Kidney (tissue), 13 donors: ENCODE measurements at regions not wholly inside any gene's neighbourhood (a gene's known extent, or its start where the extent isn't known, plus 50 kb on each side); places are given as distances from the start of the nearest gene placed in this dataset.

Source experiments
- DNase-seq, 5 donors: peaks; one replicate each; pipeline ENCODE4 v3.0.0-alpha.2; 2013 to 2020
- FAIRE-seq: peaks from 2 replicates; lab custom pipeline; 2012; peaks lifted over from hg19 to GRCh38; lab: Jason Lieb, UNC
- H3K27ac ChIP-seq, 2 donors: one replicate each; pipeline ENCODE4 v1.7.0; 2013; ENCODE audit warnings: low read depth in 2 of 2, low read length in 2 of 2, inconsistent platforms in 1 of 2
- H3K27me3 ChIP-seq: one replicate; pipeline ENCODE4 v1.7.1; 2013; ENCODE audit warnings: low read length, inconsistent platforms; ENCODE audit not compliant: control insufficient read depth, insufficient read depth
- H3K36me3 ChIP-seq, 3 donors: one replicate each; pipeline versions ENCODE4 v1.7.0 to v1.7.1; 2013; ENCODE audit warnings: low read length in 3 of 3, control low read depth in 1 of 3, inconsistent platforms in 1 of 3; ENCODE audit not compliant: insufficient read depth in 3 of 3, control insufficient read depth in 2 of 3
- H3K4me1 ChIP-seq, 3 donors: one replicate each; pipeline versions ENCODE4 v1.7.0 to v1.7.1; 2013; ENCODE audit warnings: low read length in 3 of 3, inconsistent platforms in 1 of 3, low read depth in 1 of 3; ENCODE audit not compliant: control insufficient read depth in 2 of 3, insufficient read depth in 2 of 3
- H3K4me3 ChIP-seq, 3 donors: one replicate each; pipeline versions ENCODE4 v1.7.0 to v1.8.1; 2013; ENCODE audit warnings: low read length in 3 of 3, control low read depth in 1 of 3, inconsistent platforms in 1 of 3
- H3K9ac ChIP-seq, 3 donors: one replicate each; pipeline versions ENCODE4 v1.7.0 to v1.7.1; 2013; ENCODE audit warnings: low read length in 3 of 3, control low read depth in 1 of 3, inconsistent platforms in 1 of 3
- H3K9me3 ChIP-seq, 3 donors: one replicate each; pipeline versions ENCODE4 v1.7.0 to v1.7.1; 2013; ENCODE audit warnings: low read length in 3 of 3, control low read depth in 1 of 3, inconsistent platforms in 1 of 3; ENCODE audit not compliant: control insufficient read depth in 2 of 3, insufficient read depth in 1 of 3
- intact Hi-C: fragments of 100-400 bp; cut with DNase I; formaldehyde crosslinking; loops from one replicate; pipeline ENCODE4 v1.11.1; 2022
- TF ChIP-seq, protein P1 (sequence below): IDR thresholded peaks from 3 replicates; pipeline ENCODE4 v1.5.1; 2012; ENCODE audit warnings: mild to moderate bottlenecking, moderate library complexity, borderline replicate concordance; ENCODE audit not compliant: insufficient read depth; ENCODE audit errors: extremely low read depth
- donor health status: control.
- donor health status: control.
- donor health status: control.
- donor health status: control.
- donor health status: control.
- donor health status: DM: yes; HTN: yes; CAD: no.
- donor health status: Normal renal cell carcinoma (clear cell type).

DNA sequence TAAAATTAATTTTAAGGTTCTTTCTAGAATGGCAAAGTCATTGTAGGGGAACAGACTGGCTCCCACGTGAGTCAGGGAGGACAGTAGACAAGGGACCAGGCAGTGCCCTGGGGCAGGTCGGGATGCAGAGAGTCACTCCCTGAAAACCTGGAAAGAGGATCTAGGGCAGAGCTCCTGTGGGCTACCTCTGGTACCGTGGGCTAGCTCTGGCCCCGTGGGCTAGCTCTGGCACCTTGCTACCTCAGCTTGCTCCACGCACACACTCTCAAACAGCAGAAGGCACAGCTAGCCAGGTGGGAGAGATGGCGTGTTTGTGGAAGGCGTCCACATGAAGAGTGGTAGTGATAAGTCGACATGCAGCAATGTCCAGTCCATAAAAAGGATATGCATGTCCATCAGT, 66.7 kb upstream of the ARHGEF7 start:
- Histone ChIP-seq H3K4me1 (no peaks in the 10 kb centered on the region), H3K36me3 (peaks cover 0 to 2% (median 0%) of the 10 kb centered on the region in 3 donors), H3K9me3 (peaks cover 0 to 4% (median 0%) of the 10 kb centered on the region in 3 donors), H3K27me3 (no peaks in the 10 kb centered on the region), H3K27ac (no peak overlapping the region), H3K9ac (no peak overlapping the region), H3K4me3 (no peak overlapping the region)
- peak in 1 of 5 donors; percentile 43 for DNase-seq
- intact Hi-C loops: no loop called here
- FAIRE-seq: no peak
- TF ChIP-seq, protein P1, sequence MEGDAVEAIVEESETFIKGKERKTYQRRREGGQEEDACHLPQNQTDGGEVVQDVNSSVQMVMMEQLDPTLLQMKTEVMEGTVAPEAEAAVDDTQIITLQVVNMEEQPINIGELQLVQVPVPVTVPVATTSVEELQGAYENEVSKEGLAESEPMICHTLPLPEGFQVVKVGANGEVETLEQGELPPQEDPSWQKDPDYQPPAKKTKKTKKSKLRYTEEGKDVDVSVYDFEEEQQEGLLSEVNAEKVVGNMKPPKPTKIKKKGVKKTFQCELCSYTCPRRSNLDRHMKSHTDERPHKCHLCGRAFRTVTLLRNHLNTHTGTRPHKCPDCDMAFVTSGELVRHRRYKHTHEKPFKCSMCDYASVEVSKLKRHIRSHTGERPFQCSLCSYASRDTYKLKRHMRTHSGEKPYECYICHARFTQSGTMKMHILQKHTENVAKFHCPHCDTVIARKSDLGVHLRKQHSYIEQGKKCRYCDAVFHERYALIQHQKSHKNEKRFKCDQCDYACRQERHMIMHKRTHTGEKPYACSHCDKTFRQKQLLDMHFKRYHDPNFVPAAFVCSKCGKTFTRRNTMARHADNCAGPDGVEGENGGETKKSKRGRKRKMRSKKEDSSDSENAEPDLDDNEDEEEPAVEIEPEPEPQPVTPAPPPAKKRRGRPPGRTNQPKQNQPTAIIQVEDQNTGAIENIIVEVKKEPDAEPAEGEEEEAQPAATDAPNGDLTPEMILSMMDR: no peak

DNA sequence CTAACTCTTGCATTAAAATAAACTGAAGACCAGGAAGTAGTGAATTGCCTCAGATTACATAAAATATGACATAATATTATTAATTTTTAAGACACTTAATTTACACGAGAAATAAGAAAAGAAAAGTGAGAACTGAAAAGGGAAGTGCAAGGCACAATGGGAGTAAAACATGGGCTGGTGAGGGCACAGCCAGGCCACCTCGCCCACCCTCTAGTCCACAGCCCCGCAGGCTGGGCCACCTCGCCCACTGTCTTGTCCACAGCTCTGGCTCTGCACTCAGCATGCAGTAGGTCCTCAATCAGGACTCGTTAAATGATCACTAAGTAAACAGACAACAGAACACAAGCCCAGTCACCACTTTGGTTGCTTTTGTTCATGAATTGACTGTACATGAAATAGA, 67.8 kb upstream of the ARHGEF7 start:
- Histone ChIP-seq H3K27me3 (no peaks in the 10 kb centered on the region), H3K4me1 (no peaks in the 10 kb centered on the region), H3K9me3 (peaks cover 0 to 4% (median 0%) of the 10 kb centered on the region in 3 donors), H3K9ac (no peak overlapping the region), H3K36me3 (peaks cover 0 to 2% (median 0%) of the 10 kb centered on the region in 3 donors), H3K27ac (no peak overlapping the region), H3K4me3 (no peak overlapping the region)
- DNase-seq: no peak
- no peak for FAIRE-seq
- intact Hi-C loops: no loop called here
- TF ChIP-seq, protein P1: no peak

DNA sequence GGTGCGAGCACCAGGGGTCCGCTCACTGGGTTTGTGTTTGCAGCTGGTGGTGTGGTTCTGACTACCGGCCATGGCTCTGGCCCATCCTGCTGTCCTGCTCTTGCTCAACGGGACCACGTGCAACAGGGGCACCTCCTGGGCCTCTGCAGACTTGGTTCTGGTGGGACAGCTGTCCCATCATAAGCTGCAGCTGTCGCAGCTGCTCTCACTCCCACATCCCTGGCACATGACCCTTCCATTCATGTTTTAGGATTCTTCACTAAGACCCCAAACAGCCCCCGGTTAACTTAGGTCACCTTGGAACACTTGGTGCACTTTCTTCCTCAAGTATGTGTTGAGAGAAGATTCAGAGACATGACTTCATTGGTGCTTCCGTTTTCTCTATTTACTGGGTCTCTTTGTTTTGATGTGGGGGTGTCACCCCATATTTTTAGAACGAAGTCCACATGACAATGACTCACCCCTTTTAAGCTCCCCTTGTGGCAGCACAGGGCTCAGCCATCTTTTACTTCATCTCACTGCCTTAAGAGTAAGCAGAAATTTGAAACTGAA, 68.4 kb upstream of the ARHGEF7 start:
- no peaks in the 10 kb centered on the region for H3K4me1 ChIP-seq
- TF ChIP-seq, protein P1: peak; percentile 5
- H3K27ac ChIP-seq: no peak overlapping the region
- H3K36me3 ChIP-seq: peaks cover 0 to 2% (median 0%) of the 10 kb centered on the region in 3 donors
- no peaks in the 10 kb centered on the region for H3K27me3 ChIP-seq
- intact Hi-C loops: no loop called here
- no peak overlapping the region for H3K9ac ChIP-seq
- no peak overlapping the region for H3K4me3 ChIP-seq
- FAIRE-seq (no peak), DNase-seq (no peak)
- peaks cover 0 to 4% (median 0%) of the 10 kb centered on the region in 3 donors for H3K9me3 ChIP-seq

DNA sequence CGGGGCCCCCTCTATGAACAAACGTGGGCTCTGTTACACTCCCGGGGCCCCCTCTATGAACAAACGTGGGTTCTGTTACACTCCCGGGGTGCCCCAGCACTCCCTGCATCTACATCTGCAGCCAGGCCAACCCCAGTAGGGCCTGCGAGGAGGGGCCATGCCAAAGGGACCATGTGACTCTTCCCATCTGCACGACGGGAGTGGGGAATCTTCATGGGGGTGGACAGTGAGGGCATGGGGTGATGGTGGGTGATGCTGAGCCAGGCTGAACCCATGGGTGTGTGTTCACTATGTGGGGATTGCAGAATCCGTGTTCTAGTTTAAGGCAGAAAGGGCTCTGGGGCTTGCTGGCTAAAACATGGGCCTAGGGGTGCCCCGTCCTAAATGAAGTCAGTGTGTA, 69.9 kb upstream of the ARHGEF7 start:
- H3K9ac ChIP-seq: no peak overlapping the region
- intact Hi-C loops: no loop called here
- H3K27ac ChIP-seq: no peak overlapping the region
- no peak overlapping the region for H3K4me3 ChIP-seq
- FAIRE-seq (no peak), DNase-seq (no peak)
- TF ChIP-seq, protein P1: no peak
- peaks cover 0 to 2% (median 0%) of the 10 kb centered on the region in 3 donors for H3K36me3 ChIP-seq
- peaks cover 0 to 4% (median 0%) of the 10 kb centered on the region in 3 donors for H3K9me3 ChIP-seq
- H3K4me1 ChIP-seq: no peaks in the 10 kb centered on the region
- no peaks in the 10 kb centered on the region for H3K27me3 ChIP-seq
